DMS53 (cell line): ENCODE measurements at regions not wholly inside any gene's neighbourhood (a gene's known extent, or its start where the extent isn't known, plus 50 kb on each side); places are given as distances from the start of the nearest gene placed in this dataset.
"Not testable (repeated sequence)": the region's sequence is repeated elsewhere in the genome, so short reads cannot be mapped to it uniquely, and the experiment has no call there.

Experiments
- DNase-seq: peaks from one replicate; lab custom pipeline; 2025; lab: John Stamatoyannopoulos, UW

- no peak for DNase-seq
Observed at GRCh38 chr11:122604621-122605020, 50.9 kb upstream of the UBASH3B start.

- no peak for DNase-seq
Observed at GRCh38 chr11:122601141-122602125, 54.1 kb upstream of the UBASH3B start.

- DNase-seq = no peak
Observed at GRCh38 chr11:122600290-122600689, 55.2 kb upstream of the UBASH3B start.

- no peak for DNase-seq
Observed at GRCh38 chr11:122599434-122599833, 56.1 kb upstream of the UBASH3B start.

GRCh38 chr11:122598971-122599370, 56.6 kb upstream of the UBASH3B start:
- DNase-seq = no peak

GRCh38 chr11:122597511-122597910, 58.0 kb upstream of the UBASH3B start:
- no peak for DNase-seq

- no peak for DNase-seq
Observed at GRCh38 chr11:122594986-122595645, 60.4 kb upstream of the UBASH3B start.

- no peak for DNase-seq
Observed at GRCh38 chr11:122593473-122594420, 61.8 kb upstream of the UBASH3B start.

GRCh38 chr11:122592641-122593040, 62.9 kb upstream of the UBASH3B start:
- DNase-seq = no peak

- no peak for DNase-seq
Observed at GRCh38 chr11:122584670-122585069, 70.9 kb upstream of the UBASH3B start.

- peak; percentile 19 for DNase-seq
Observed at GRCh38 chr11:122580071-122580470, 75.5 kb upstream of the UBASH3B start.

- DNase-seq = no peak
Observed at GRCh38 chr11:122578171-122578825, 77.2 kb upstream of the UBASH3B start.

GRCh38 chr11:122572592-122572991, 82.9 kb upstream of the UBASH3B start:
- DNase-seq = no peak

- no peak for DNase-seq
Observed at GRCh38 chr11:122563761-122564160, 91.8 kb upstream of the UBASH3B start.

- no peak for DNase-seq
Observed at GRCh38 chr11:122559734-122560382, 95.7 kb upstream of the UBASH3B start.

- DNase-seq = not testable (repeated sequence)
Observed at GRCh38 chr11:122559218-122559617, 96.3 kb upstream of the UBASH3B start.

GRCh38 chr11:122557163-122557562, 98.4 kb upstream of the UBASH3B start:
- DNase-seq = not testable (repeated sequence)

GRCh38 chr11:122556605-122557004, 98.9 kb upstream of the UBASH3B start:
- DNase-seq = peak; percentile 11

GRCh38 chr11:122538060-122538459, 117.5 kb upstream of the UBASH3B start:
- DNase-seq = no peak

- no peak for DNase-seq
Observed at GRCh38 chr11:122524898-122525297, 130.6 kb upstream of the UBASH3B start.
